Central memory CD8-positive, alpha-beta T cell (primary cell): ENCODE measurements at regions not wholly inside any gene's neighbourhood (a gene's known extent, or its start where the extent isn't known, plus 50 kb on each side); places are given as distances from the start of the nearest gene placed in this dataset.

Experiments used
- ATAC-seq: fragments of 150-1000 bp; cut with Tn5 transposase; replicated peaks from 2 replicates; pipeline ENCODE4 v1.10.0; 2022; ENCODE audit warnings: mild to moderate bottlenecking, moderate FRiP score, moderate number of reproducible peaks; ENCODE audit not compliant: poor library complexity, severe bottlenecking; ENCODE audit errors: extremely low read depth
- DNase-seq, 2 donors: peaks; one replicate each; pipeline ENCODE4 v3.0.0; 2021; ENCODE audit warnings: low spot score in 2 of 2
- H3K27ac Mint-ChIP-seq: one replicate; pipeline ENCODE4 v1.8.0; 2022; ENCODE audit warnings: low read depth, mild to moderate bottlenecking, moderate library complexity, mixed read lengths
- H3K27me3 Mint-ChIP-seq: one replicate; pipeline ENCODE4 v1.8.0; 2022; ENCODE audit warnings: mixed read lengths
- H3K36me3 Mint-ChIP-seq: one replicate; pipeline ENCODE4 v1.8.0; 2022; ENCODE audit warnings: mild to moderate bottlenecking, moderate library complexity, mixed read lengths; ENCODE audit not compliant: insufficient read depth
- H3K4me1 Mint-ChIP-seq: one replicate; pipeline ENCODE4 v1.8.0; 2022; ENCODE audit warnings: mixed read lengths
- H3K4me3 Mint-ChIP-seq: one replicate; pipeline ENCODE4 v1.8.0; 2022; ENCODE audit warnings: mild to moderate bottlenecking, moderate library complexity, mixed read lengths
- H3K9me3 Mint-ChIP-seq: one replicate; pipeline ENCODE4 v1.8.0; 2022; ENCODE audit warnings: mixed read lengths

DNA sequence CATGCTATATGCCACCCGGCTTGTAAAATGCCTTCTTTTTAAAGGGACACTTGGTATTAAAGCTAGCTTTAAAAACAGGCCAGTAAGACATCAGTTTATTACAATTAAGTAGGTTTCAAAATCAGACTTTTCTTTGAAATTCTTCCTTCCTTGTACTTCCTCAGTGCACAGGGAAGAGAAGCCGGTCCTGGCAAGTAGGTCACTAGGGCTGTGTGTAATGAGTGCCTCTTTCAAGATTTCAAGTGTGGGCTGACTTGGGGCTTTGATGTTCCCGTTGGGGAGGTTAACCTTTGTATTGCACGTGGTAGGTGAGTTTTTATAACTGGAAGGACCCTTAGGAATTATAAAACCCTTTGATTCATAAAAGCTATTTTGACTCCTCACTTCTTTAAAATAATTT, 566.4 kb upstream of the ID2 start:
- Mint-ChIP-seq H3K4me1 (peaks cover 3% of the 10 kb centered on the region), H3K27ac (no peak overlapping the region), H3K4me3 (no peak overlapping the region), H3K27me3 (peaks cover 8% of the 10 kb centered on the region), H3K9me3 (no peaks in the 10 kb centered on the region), H3K36me3 (no peaks in the 10 kb centered on the region)
- no peak for ATAC-seq
- no peak for DNase-seq

DNA sequence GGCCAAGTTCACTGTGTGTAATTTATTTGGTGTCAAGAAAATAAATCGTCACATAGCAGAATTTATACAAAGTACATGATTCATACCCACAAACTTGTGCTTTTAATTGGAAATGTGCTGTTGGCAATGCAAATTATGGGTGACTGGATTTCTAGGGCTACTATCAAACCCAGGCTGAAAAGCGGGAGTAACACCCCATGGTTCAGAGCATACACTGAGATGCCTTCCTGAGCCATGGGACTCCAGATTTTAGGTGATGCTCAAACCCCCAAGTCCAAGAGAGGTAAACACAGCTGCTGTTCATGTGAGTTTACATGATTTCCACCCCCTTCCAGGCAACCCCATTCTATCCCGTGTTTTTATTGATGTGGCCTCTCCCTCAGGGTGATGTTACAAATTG, 565.9 kb upstream of the ID2 start:
- ATAC-seq: no peak
- no peaks in the 10 kb centered on the region for H3K36me3 Mint-ChIP-seq
- no peak for DNase-seq
- no peak overlapping the region for H3K4me3 Mint-ChIP-seq
- peaks cover 3% of the 10 kb centered on the region for H3K4me1 Mint-ChIP-seq
- no peaks in the 10 kb centered on the region for H3K9me3 Mint-ChIP-seq
- H3K27me3 Mint-ChIP-seq: peaks cover 8% of the 10 kb centered on the region
- no peak overlapping the region for H3K27ac Mint-ChIP-seq

DNA sequence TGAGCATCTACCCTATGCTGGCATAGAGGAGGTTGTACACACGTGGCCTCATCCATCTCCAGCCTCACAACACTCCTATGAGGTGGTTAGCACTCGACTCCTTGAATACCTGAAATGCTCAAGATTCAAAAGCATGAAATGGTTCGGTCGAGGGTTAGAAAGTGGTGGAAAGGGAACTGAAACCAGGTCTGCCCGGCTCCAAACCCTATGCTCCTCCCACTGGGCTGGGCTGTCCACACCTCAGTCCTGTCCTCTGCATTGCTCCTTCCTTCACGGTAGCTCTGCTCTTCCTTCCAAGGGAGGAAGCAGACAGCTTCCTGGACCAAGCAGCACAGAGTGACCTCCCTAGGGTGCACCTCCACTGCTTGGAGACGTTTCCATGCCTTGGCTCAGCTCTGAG, 565.2 kb upstream of the ID2 start:
- DNase-seq: no peak
- Mint-ChIP-seq H3K4me1 (peaks cover 3% of the 10 kb centered on the region), H3K9me3 (no peaks in the 10 kb centered on the region), H3K36me3 (no peaks in the 10 kb centered on the region), H3K4me3 (no peak overlapping the region), H3K27me3 (peaks cover 8% of the 10 kb centered on the region), H3K27ac (no peak overlapping the region)
- no peak for ATAC-seq

DNA sequence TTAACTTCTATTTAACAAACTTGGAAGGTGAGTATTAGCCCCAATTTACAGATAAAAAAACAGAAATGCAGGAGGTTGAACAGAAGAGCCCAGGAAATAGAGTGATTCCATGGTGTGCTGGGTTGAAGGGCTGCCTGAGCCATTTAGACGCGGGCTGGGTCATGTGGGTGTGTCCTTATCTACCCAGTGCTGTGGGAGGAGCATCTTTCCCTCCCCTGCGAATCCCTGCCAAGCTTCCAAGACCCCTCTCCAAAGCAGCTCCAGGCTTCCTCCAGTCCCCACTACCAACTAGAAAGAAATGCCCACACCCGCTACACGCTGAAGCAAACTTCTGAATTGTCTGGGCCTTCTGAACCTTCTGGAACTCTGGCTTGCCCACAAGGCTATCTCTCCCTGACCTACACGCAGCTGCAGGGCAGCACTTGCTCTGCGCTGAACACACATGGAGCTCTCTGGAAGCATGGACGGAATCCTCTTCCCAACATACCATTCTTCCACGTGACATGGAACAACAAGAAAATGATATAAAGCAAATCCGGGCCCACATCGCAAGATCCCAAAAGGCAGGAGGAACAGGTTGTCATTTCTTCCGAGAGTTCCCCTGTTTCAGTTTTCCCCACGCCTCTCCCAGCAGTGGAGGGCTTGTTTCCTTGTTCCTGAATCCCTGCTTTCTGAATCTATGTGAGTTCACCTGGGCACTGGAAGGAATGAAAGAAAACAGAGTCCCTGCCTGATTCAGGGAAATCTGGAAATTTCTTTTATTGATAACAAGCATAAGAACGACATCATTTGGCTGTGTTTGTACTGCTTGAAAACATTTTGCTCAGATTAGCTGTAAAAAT, 562.7 kb upstream of the ID2 start:
- Mint-ChIP-seq H3K4me1 (peaks cover 3% of the 10 kb centered on the region), H3K27ac (no peak overlapping the region), H3K4me3 (no peak overlapping the region), H3K36me3 (no peaks in the 10 kb centered on the region), H3K9me3 (no peaks in the 10 kb centered on the region), H3K27me3 (no peaks in the 10 kb centered on the region)
- ATAC-seq (no peak), DNase-seq (no peak)

DNA sequence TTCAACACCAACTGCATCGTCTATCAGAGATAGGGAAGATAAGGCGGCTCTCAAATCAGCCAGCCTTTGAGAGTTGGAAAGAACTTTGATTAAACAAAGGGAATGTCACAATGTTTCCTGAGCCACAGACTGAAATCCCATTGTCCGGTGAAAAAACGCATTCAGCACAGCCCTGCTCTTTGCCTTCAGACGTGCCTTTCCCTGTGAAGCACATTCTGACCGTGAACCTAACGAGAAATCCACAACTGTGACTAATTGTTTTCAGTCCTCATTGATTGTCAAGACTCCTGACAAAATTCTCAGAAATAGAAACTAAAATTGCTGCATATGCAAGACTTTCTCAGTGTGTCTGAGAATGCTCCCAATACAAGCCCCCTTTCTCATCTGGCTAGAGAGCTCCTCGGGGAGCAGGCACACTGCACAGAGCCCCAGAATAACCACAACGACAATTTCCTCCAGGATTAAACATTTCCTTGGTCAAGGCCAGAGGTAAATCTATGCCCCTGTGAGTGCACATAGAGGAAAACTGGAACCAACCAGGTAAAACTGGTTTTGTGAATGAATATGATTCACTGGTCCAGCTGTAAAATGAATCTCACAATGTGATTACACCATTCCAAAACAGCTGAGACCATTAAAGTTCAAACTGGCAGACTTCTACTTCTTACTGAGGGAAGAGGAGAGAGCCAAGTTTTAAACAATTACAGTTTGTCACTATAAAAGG, 561.9 kb upstream of the ID2 start:
- Mint-ChIP-seq H3K9me3 (no peaks in the 10 kb centered on the region), H3K36me3 (no peaks in the 10 kb centered on the region), H3K27me3 (no peaks in the 10 kb centered on the region), H3K27ac (no peak overlapping the region), H3K4me1 (peaks cover 3% of the 10 kb centered on the region), H3K4me3 (no peak overlapping the region)
- ATAC-seq: no peak
- DNase-seq: no peak

DNA sequence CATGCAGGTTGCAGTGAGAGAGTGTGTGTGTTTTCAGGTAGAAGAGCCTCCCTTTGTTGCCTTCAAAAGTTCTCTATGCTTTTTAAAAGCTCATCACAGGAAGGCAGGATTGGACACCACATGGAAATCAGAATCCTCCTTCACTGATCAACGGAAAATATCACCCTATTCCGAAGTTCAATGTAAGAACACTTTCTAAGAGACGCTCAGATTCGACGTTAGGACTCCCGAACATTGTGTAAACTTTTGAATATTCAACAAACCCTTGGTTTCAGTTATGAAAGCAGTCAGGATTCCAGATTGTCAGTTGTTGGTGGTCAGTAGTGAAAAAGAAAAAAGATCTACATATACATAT, 561.4 kb upstream of the ID2 start:
- Mint-ChIP-seq H3K4me1 (peaks cover 3% of the 10 kb centered on the region), H3K27ac (no peak overlapping the region), H3K27me3 (no peaks in the 10 kb centered on the region), H3K4me3 (no peak overlapping the region), H3K9me3 (no peaks in the 10 kb centered on the region), H3K36me3 (no peaks in the 10 kb centered on the region)
- DNase-seq: no peak
- ATAC-seq: no peak

DNA sequence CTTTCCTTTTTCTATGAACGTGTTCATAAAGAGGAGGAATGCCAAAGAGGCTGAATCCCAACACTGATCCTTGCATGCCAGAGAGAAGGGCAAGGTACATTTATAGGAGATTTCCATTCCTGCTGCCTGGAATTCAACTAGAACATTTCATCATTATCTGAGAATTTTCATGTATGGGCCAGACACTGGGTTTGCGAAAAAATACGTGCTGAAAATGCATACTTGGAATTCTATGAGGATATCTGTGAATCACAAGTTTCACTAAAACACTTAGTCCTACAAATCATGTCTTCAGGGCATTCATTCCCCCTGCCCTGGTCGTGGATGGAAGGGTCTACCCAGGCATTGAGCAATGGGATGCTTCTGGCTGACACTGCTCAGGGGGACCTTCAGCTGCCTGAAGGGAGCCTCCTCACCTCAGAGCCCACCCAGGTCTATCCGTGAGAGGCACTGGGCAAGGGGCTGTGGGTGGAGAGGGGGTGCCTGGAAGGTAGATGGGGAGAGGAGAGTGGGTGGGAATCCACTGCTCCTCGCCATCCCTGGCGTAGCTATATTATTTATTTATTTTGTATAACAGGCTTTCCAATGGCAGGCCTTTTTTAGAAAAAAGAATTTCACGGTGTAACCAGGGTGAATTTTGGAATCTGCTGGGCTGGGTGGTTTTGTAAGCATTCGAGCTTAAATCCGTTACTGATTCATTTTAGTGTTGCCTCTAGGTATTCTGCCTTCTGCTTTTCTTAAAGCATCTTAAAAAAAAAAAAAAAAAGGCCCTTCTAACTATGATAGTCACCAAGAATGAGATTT, 560.6 kb upstream of the ID2 start:
- Mint-ChIP-seq H3K9me3 (no peaks in the 10 kb centered on the region), H3K4me1 (peaks cover 3% of the 10 kb centered on the region), H3K27ac (no peak overlapping the region), H3K27me3 (no peaks in the 10 kb centered on the region), H3K36me3 (no peaks in the 10 kb centered on the region), H3K4me3 (no peak overlapping the region)
- ATAC-seq (no peak), DNase-seq (no peak)

DNA sequence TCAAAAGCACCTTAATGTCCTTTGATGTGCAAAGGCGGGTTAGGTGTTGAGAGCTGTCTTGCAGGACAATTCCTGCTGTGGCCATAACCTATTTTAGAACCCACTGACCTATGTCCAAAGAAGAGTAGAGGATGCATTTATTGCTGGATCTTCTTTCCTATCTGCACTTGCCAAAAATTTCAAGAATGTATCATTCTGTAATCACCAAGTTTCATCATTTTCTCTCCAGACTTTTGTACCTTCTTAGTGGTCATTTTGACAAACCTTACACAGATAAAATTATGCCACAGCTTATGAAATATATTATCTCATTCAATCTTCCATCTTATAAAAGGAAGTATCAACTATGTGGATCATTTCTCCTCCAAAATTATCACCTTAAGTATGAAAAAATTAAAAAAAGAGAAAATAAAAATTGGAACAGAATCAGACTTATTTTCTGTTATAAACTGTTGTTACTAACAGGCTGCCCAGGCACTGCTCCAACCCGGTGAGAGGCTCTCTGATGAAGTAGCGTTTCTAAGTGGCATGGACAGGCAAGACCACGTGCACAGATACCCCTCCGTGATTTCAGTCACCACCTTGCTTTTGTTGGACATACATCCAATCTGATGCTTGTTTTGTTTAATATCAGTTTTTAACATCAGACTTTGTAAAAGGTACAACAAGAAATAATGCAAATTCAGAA, 559.9 kb upstream of the ID2 start:
- no peak for ATAC-seq
- H3K4me1 Mint-ChIP-seq: peaks cover 3% of the 10 kb centered on the region
- H3K4me3 Mint-ChIP-seq: no peak overlapping the region
- DNase-seq: no peak
- H3K27me3 Mint-ChIP-seq: no peaks in the 10 kb centered on the region
- H3K27ac Mint-ChIP-seq: no peak overlapping the region
- H3K36me3 Mint-ChIP-seq: no peaks in the 10 kb centered on the region
- no peaks in the 10 kb centered on the region for H3K9me3 Mint-ChIP-seq

DNA sequence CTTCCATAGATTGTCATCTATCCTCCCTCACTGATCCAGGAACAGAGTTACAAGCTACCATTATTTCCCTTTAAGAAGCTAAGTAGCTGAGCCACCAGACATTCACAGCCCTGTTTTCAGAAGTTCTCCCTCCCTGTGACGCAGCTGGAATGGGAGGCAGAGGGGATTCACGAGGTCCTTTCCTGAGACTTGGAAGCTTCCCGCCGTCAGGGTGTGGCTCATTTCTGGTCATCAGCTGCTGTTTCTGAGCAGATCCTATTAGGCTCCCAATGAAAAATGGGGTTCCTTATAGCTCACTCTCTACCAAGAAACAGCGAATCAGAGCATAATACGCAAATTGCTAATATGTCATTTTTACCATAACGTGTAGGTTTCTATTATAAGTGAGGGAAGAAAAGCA, 559.3 kb upstream of the ID2 start:
- H3K4me3 Mint-ChIP-seq: no peak overlapping the region
- H3K36me3 Mint-ChIP-seq: no peaks in the 10 kb centered on the region
- no peaks in the 10 kb centered on the region for H3K27me3 Mint-ChIP-seq
- H3K4me1 Mint-ChIP-seq: peaks cover 3% of the 10 kb centered on the region
- ATAC-seq (no peak), DNase-seq (no peak)
- H3K27ac Mint-ChIP-seq: no peak overlapping the region
- H3K9me3 Mint-ChIP-seq: no peaks in the 10 kb centered on the region

DNA sequence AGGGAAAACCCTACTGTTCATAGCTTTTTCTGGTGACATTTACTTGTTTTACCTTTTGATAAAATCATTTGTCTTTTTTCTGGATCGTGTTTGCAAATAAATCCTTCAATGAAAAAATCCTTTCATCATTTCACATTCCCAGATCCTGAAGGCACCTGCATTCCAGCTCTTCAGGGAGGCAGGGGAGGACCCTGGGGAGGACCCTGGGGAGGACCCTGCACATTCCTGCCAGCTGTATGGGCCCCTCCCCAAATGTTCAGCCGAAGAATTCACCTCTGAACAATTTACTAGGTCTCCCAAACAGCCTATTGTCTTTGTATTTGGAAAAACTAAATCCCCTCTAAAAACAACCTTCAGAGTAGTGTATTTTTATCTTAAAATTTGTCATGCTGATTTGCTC, 558.4 kb upstream of the ID2 start:
- H3K27me3 Mint-ChIP-seq: no peaks in the 10 kb centered on the region
- DNase-seq (no peak), ATAC-seq (no peak)
- no peak overlapping the region for H3K4me3 Mint-ChIP-seq
- H3K27ac Mint-ChIP-seq: no peak overlapping the region
- peaks cover 3% of the 10 kb centered on the region for H3K4me1 Mint-ChIP-seq
- no peaks in the 10 kb centered on the region for H3K36me3 Mint-ChIP-seq
- no peaks in the 10 kb centered on the region for H3K9me3 Mint-ChIP-seq

DNA sequence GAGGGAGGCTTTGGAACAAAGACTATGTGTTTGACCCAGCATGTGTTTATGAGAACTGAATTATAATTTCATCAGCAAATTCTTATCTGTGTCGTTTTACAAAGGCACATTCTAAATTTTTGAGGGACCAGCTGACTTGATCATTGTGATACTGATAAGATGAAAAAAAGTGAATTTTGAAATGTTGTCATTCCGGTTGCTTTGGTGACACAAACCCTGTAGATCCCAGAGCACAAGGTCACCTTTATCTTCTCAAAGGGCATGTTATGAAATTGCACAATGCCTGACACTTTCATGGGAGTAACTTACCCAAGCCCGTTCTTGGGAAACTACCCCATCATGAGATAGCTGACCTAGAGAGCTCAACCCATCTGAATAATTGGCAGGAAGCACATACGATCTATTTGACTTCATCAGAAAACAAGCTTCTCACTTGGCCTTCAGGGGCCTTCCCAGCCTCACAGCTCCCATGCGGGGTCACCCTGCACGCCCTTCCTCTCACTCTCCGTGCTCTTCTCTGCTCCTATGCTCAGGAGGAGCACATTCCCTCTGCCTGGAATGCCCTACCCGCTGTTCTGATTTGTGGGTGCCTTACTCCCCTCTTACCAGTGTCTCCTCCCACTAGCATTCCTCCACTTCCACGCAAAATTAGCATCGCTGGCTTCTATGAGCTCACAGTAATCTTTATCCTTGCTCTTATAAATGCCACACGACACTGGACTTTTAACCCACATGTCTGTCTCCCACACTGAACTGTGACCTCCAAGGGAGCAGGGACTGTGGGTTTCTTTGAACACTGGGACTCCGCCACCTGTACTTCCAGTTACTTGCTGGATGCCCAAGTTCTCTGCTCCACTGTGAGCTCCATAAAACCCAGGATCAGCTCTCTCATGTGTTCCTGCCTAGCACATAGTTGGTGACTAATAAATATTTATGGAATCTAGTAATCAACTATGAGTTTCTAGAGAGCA, 555.8 kb upstream of the ID2 start:
- DNase-seq: no peak
- H3K4me1 Mint-ChIP-seq: no peaks in the 10 kb centered on the region
- no peak overlapping the region for H3K4me3 Mint-ChIP-seq
- H3K27ac Mint-ChIP-seq: no peak overlapping the region
- H3K36me3 Mint-ChIP-seq: no peaks in the 10 kb centered on the region
- no peaks in the 10 kb centered on the region for H3K27me3 Mint-ChIP-seq
- no peak for ATAC-seq
- no peaks in the 10 kb centered on the region for H3K9me3 Mint-ChIP-seq
